B cell (primary cell): ENCODE measurements at regions not wholly inside any gene's neighbourhood (a gene's known extent, or its start where the extent isn't known, plus 50 kb on each side); places are given as distances from the start of the nearest gene placed in this dataset.

Source experiments
- EZH2 ChIP-seq: IDR thresholded peaks from 2 replicates; pipeline ENCODE4 v1.6.1; 2012; ENCODE audit warnings: borderline replicate concordance, low read depth, mild to moderate bottlenecking, moderate library complexity, low read length; ENCODE audit not compliant: insufficient read depth, poor library complexity, severe bottlenecking
- TF ChIP-seq, protein P1 (sequence below): fragments of 200-600 bp; IDR thresholded peaks from one replicate; pipeline ENCODE4 v1.8.0; 2022; ENCODE audit warnings: antibody characterized with exemption, mild to moderate bottlenecking

DNA sequence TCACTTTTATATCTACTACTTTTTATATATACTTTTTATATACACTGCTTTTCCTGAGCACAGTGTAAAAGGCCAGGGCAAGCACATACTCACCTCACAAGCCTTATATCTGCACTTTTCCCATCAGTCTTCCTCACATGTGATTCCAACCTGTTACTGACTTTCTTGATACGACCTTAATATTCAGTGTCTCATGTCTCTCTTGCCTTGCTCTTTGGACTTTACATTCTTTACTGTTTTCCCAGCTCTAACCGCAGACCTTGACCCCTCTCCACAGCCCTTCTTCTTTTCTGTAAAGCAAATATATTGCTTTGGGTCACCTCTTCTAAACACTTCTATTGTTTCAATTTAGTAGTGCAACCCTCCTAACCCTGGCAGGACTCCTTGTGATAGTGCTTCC is 353.1 kb upstream of the ANO5 start:
- TF ChIP-seq EZH2, result no peak
- TF ChIP-seq, protein P1, sequence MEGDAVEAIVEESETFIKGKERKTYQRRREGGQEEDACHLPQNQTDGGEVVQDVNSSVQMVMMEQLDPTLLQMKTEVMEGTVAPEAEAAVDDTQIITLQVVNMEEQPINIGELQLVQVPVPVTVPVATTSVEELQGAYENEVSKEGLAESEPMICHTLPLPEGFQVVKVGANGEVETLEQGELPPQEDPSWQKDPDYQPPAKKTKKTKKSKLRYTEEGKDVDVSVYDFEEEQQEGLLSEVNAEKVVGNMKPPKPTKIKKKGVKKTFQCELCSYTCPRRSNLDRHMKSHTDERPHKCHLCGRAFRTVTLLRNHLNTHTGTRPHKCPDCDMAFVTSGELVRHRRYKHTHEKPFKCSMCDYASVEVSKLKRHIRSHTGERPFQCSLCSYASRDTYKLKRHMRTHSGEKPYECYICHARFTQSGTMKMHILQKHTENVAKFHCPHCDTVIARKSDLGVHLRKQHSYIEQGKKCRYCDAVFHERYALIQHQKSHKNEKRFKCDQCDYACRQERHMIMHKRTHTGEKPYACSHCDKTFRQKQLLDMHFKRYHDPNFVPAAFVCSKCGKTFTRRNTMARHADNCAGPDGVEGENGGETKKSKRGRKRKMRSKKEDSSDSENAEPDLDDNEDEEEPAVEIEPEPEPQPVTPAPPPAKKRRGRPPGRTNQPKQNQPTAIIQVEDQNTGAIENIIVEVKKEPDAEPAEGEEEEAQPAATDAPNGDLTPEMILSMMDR, result no peak
